ENCODE measurements at regions not wholly inside any gene's neighbourhood (a gene's known extent, or its start where the extent isn't known, plus 50 kb on each side); places are given as distances from the start of the nearest gene placed in this dataset.
"Not testable (repeated sequence)": the region's sequence is repeated elsewhere in the genome, so short reads cannot be mapped to it uniquely, and the experiment has no call there.

DNA sequence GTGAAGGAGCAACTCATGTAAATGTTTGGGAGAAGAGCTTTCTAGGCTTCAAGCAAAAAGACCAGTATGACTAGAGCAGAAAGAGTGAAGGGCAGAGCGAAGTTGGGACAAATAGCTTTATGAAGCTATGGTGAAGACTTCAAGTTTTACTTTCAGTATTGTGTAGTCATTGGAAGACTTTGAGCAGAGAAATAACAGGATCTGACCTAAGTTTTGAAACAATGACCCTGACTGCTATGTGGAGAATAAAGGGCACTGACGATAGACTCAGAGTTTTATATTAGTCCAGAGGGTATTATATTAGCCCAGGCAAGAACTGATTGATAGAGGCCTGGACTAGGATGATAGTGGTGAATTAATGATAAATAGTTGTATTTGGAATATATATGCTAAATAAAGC is 187.3 kb downstream of the KTN1 start:
- DNase-seq (ENCODE audit: low read depth, low spot score): no peak

DNA sequence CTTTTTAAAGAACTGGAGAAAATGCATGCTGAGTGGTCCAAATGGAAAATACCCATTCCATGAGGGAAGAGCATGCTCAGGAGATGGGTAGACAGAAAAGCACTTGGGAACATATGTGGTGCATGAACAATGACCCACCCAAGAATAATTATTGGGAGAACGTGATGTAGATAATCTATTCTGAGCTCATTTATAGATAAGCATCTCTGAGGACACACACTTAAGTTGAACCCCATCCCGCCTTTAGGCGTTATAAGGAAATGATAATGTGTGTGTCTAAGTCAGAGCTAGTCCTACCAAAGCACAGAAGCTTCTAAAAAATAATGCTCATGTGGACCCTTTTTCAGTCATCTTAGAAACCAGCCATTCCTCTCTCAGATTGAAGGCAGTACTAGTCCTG is 189.9 kb downstream of the KTN1 start:
- no peak for DNase-seq (ENCODE audit: low read depth, low spot score)

DNA sequence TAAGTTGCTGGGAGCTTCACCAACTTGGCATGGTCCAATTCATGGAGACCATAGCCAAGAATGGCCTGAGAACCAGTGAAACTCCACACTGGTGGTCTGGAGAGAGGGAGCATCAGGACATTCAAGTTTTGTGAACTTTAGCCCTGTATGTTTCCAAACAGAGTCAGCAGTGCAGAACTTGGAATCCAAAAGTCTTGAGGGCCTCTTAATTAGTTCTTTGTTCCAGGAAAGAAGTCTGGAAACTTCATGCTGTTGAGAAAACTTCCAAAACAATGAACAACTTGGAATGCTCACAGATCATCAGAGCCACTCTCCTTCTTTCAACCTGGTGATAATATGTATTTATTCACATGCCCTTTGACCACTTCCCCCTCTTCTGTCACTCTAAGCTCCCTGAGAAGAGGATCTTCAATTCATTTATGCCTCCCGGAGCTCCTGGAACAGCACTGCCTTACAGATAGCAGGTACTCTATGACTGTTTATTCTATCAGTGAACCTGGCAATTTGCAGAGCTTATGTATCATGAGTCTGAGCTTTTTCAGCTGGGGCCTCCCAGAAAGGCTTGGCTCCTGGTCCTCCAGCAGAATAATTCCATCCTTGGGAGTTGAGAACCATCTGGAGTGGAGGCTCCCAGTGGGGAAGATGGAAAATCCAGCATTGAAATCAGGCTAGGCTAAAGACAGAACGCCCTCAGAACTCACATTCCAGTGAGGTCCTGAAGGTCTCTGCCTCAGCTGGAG is 191.4 kb downstream of the KTN1 start:
- no peak for DNase-seq (ENCODE audit: low read depth, low spot score)

DNA sequence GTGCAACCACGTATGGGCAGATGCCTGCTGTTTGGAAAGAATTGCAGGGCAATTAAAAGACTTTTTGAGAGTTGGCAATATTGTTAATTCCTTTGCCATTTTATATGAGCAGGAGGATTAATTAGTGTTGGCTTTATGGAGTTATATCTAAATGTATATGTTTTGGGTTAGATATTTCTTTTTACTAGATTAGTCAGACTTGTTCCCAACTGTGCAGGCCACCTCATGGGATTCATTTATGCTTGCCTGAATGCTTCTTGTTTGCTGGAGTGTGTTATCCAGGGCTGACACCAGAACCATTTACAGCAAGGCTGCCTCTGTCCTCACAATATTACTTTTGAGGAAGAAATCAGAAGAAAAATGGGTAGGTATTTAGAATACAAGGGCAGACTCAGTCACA is 192.5 kb downstream of the KTN1 start:
- DNase-seq (ENCODE audit: low read depth, low spot score): no peak

DNA sequence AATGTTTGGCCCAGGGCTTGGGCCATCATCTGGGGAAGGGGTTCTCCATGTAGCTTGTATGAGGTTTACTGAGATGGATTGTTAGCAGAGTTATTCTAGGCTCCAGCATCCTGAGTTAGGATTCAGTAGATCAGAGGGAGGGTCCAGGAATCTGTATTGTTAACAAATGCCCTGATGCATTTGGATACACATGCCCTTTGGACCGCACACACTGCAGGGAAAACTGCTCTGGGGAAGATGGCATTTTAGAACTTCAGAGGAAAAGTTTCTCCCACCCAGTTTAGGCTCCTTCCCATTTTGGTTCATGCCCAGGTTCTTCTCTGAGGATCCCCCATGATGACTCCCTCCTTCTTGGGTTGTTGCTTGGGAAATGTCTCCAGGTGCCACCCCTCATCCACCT is 193.3 kb downstream of the KTN1 start:
- DNase-seq (ENCODE audit: low read depth, low spot score): no peak

DNA sequence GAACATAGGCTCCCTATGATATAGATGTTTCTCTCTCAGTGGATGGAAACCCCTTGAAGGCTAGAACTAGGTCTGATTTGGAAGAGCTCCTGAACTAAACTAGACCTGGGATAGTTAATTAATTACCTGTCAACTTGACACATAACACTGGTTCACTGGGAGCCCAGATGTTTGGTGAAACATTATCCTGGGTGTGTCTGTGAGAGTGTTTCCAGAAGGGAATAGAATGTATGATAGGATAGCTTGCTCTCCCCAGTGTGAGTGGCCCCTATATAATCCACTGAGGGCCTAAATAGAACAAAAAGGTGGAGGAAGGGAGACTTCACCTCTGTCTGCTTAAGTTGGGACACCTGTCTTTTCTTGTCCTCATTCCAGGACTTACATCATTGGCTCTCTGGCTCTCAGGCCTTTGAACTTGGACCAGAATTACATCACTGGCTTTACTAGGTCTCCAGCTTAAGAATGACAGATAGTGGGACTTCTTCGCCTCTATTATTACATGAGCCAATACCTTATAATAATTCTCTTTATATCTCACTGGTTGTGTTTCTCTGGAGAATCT is 194.1 kb downstream of the KTN1 start:
- no peak for DNase-seq (ENCODE audit: low read depth, low spot score)

DNA sequence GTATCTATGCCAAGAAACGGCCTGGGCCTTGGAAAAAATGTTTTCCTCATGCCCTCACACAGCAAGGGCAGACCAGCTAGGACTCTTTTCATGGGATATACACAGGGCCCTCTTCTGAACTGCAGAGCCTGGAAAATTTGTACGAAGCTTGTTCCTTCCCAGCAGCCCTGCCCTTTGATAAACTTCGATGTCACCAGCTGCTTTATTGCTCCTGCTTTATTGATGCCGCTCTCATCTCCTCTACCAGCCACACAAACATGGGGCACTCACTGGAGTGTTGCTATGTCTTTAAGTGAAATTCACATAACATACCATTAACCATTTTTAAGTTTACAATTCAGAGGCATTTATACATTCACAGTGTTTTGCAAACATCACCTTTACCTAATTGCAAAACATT is 197.9 kb downstream of the KTN1 start:
- no peak for DNase-seq (ENCODE audit: low read depth, low spot score)

DNA sequence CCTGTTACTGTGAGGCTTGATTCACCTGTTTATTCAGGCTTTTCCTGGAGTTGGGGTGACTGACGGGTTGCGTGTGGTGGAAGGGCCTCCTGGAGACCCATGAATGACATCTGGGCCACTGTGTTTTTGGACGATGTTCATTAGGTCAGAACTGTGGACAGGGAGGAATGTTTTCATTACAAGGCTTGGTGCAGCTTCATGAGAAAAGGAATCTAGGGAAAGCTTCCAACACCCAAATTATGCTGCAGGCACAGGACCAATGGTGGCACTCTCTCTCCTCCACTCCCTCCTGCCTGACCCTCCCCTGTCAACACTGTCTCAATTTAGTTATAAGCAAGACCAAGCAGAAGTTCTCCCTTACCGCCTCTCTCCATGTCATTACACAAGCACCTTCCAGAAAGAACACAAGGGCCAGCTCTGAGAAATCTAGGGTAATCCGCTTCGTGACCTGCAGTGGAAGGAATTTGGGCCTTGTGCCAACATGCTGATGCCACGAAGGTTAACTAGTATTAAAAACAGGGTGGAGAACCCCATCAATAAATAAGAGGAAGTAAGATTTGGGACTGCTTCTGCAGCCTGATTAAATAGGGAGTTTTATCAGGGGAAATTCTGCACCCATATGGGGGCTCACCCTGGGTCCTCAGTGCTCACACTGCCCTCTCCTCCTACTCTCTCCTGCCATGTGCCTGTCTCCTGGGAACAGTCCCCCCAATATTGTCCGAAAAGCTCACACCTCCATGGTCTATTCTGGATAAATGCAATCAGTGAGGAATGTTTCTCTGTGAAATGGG is 200.3 kb downstream of the KTN1 start:
- no peak for DNase-seq (ENCODE audit: low read depth, low spot score)

DNA sequence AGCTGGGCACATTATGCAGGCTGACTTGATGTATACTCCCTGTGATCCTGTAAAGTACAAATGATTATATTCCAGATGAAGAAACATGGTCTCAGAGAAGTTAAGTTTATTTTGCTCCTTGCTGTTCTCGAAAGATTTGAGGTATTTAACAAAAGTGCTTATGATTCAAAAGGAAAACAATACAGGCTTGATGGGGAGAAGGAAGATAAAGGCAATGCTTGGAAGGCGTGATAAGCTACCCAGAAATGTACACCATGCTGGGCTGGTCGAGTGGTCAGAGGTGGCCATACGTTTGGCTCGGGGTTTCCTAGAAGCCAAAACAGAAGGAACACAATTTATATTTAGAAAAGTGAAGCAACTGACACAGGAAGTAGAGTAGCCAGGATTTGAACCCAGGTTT is 201.0 kb downstream of the KTN1 start:
- DNase-seq (ENCODE audit: low read depth, low spot score): no peak

DNA sequence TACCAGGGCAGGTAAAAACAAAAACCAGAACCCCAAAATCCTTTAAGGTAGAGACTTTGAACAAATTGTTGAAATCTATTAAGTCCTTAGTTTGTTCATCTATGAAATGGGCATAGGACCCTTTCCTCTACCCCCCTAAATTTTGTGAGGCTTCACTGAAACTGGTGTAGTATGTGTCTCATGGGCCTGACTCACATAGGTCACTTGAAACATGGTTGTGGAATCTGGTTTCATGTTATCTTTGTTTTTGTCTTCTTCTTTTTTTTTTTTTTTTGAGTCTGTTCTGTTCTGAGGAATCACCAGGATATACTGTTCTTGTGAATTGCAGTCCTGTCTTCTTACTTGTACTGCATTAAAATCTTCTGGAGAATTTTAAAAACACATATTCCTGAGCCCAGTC is 202.2 kb downstream of the KTN1 start:
- no peak for DNase-seq (ENCODE audit: low read depth, low spot score)

DNA sequence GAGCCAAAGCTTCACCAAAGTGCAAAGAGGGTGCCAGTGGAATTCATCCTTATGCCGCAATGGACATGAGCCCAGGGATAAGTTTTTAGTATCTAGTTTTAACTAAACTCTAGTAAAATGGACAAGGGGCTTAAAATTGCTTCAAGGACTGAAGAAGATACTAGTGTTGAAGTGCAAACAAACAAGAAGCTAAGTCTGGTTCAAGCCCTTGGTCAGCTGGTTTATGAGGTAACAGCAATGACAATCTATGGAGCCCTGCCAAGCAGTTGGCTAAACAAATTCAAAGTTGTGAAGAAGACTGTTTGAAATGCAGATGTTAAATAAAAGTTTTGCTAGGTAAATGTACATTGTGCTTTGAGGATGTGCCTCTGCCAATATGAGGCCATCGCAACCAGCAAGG is 209.4 kb downstream of the KTN1 start:
- DNase-seq (ENCODE audit: low read depth, low spot score): no peak

DNA sequence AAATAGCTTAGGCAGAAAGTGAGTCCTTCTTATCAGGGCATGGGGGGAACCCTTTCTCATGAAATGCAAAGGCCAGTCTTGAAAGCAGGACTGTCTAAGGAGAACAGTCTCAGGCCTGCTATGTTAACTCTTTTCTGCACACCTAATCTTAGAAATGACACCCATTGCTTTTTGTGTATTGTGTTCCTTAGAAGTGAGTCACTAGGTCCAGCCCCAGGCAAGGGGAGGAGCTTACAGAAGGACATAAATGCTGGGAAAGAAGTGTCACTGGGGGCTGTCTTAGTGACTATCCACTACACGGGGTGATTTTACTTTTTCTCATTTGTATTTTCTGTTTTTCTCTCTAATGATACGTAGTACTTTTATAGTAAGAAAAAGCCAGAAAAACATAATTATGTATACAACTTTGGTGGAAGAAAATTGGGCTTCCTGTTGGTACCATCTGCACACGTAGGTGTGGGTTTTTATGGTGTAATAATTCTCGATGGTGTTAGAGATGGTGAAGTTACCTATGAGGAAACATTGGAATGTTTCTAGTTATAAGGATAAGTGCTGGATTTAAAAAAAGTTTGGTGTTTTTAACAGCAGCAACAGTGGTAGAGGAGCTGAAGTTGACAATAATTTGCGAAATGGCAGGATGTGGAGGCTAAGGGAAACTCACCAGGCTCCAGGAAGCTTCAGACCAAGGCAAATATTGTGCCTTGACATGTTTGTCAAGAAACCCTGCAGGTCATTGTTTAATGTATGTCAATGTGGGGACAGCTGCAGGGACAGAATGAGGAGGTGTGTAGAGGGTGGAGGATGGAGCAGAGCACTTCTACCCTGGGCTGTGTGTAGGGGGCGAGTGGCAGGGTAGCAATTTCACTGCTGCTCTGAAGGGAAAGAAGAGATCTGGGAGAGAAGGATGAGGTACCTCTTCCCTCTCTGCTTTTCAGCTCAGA is 214.9 kb downstream of the KTN1 start:
- DNase-seq (ENCODE audit: low read depth, low spot score): no peak

DNA sequence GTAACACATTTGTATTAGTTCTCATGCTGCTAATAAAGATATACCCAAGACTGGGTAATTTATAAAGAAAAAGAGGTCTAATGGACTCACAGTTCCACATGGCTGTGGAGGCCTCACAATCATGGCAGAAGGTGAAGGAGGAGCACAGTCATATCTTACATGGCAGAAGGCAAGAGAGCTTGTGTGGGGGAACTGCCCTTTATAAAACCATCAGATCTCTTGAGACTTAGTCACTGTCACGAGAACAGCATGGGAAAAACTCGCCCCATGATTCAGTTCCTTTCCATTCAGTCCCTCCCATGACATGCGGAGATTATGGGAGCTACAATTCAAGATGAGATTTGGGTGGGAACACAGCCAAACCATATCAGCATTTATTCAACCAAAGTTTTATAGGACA is 216.5 kb downstream of the KTN1 start:
- DNase-seq (ENCODE audit: low read depth, low spot score): not testable (repeated sequence)

DNA sequence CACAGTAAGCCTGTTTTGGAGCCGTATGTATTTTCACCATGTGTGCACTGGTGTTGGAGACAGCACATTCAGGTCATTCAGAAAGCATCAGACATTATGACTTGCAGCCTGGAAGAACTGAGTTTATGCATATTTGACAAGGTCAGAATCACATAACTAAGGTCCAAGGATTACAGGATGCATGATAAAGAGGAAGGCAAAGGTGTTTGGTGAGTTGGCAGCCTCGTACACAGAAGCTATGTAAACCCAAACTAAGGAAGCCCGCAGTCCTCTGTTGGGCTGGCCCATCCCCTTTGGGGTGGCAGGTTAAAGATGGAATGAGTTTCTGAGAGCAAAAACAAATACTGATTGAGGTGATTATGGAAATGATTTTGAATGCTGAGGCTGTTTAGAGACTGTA is 218.4 kb downstream of the KTN1 start:
- no peak for DNase-seq (ENCODE audit: low read depth, low spot score)

DNA sequence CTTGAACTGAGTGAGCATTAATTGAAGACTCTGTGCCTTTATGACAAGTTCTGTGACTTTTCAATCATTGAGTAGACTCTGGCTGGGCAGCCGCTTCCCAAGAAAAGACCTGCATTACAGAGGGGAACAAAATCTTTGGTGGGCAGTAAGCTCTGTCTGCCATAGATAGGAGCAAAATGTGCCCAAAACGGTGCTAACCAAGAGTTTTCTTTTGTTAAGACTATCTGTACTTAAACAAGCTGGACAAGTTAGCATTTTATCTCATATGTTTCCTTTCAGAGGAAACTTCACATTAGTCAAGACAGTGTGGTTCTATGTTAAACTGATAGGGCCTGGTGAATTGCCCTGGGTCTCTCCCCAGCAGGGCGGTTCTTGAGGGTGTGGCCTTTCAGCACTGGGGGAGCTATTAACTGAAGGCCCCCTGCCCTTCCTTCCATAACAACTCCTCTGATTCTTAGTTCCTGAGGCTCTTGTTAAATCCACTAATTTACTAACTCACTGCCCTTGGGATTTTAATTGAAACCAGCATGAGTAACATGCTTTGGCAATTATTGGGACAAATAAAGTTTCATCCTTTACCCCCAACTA is 219.6 kb downstream of the KTN1 start:
- no peak for DNase-seq (ENCODE audit: low read depth, low spot score)

DNA sequence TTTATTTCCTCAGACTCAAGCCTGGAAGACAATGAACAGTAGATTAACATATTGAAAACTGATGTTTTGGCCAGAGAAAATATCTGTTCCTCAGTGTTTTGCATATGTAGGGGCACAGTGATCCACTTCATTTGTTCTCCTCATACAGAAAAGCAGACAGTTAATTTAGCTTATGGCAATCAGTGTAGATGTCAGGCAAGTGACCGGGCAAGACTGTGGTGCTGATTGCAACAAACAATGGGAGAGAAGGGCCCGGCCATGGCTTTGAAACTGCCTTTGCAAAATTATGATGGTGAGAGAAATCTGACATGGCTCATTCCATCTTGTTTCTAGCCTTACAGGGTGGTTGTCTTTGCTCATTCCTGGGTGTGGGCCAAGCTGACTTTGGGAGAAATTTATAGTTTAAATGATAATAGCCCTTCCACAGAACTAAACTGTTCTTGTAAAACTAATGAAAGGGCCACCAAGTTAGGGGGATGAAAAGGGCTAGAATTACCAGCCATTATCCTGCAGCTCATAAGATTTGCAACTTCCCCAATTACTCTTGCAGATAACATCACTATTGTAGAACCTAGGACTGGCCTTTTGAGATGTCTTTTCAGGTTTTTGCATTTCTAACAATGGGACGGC is 220.3 kb downstream of the KTN1 start:
- DNase-seq (ENCODE audit: low read depth, low spot score): no peak

DNA sequence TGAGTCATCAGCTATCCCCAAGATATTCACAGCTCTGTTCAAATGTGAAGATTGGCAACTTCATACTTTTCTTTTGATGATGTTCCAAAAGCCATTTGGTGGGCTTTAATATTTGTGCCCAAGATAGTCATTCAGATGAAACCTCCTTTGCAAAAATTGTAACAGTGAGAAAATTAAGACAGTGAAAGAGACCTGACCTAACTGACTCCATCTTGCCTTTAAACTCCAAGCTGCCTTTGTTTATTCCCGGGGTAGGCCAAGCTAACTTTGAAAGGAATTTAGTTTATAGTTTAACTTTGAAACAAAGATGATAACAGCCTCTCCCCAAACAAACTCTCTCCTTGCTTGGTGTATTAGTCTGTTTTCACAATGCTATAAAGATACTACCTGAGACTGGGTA is 221.1 kb downstream of the KTN1 start:
- no peak for DNase-seq (ENCODE audit: low read depth, low spot score)

DNA sequence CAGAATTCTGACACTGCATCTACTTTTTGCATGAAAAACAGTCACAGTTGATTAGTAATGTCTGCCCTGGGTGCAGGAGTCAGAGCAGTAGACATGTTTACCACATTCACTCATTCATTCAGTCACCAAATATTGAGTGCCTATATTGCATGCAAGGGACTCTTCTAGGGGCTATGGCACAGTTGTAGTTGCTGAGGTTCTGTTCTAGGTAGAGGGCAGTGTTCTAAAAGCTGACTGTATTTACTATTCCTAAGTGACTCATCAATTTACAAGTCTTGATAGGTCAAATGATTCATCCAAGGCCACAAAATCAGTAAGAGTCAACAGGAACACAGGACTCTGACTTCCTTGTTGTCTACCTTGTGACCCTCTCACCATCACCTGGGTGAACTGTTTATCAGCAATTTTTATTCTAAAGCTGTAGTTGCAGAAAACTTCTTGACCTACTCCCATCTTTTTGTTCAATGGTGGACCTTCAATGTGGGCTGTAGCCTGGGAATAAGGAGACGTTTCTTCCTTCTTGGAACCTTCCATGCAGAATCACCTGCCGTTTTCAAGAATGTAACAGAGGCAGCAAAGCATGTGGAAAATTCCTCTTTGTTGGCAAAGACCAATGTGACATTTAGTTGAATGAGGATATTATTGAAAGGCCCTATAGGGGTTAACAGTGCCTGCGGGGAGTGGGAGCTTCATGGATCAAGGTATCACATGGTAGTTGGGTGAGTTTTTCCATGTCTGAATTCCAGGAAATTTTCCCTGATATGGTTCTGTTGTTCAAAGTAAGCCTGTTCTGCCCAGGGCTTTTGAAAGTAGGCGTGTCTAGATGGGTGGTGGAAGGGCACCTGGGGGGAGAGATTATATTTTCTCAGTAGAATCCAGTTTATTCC is 223.2 kb downstream of the KTN1 start:
- DNase-seq (ENCODE audit: low read depth, low spot score): no peak

DNA sequence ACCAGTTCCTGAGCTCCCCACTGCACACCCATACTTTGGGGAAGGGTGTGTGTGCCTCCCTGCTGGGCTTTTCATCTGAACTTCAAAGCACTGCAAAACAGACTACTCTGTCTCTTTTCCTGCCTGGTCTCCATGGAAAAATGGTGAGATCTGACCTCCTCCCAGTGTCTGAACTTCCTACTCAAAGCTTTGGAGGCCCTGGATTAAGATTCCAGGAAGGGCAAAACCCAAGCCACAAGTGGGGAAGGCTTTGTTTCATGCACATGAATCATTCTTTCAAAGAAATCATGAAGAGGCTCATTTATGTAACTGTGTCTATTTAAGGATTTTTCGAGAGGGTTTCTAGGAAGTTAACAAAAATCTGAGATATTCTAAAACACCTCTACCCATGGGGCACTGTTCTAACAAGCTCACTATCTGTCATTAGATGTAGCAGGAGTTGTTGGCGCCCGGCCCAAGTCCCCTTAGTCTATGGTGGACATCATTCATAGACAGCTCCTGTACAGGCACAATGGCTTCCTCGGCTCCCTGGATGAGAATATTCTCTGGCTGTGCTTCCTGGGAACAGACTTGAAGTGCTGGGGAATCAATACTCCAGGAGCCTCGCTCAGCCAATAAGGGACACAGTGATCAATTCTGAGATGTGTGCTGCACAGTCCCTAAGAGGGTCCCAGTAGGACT is 224.0 kb downstream of the KTN1 start:
- no peak for DNase-seq (ENCODE audit: low read depth, low spot score)
